ENCODE measurements at regions not wholly inside any gene's neighbourhood (a gene's known extent, or its start where the extent isn't known, plus 50 kb on each side); places are given as distances from the start of the nearest gene placed in this dataset.

GRCh38 chr17:77495575-77495974 lies 354.8 kb downstream of the SEC14L1 start:
- H3K36me3 ChIP-seq (replicated peaks in 1 of 2; ENCODE audit: control insufficient read depth in 1 of 2, insufficient read depth in 2 of 2, low read length in 2 of 2): peaks cover 50 to 77% of the 10 kb centered on the region in 2 experiments
- no TSS peak for BruUV-seq (replicated peaks)

More at GRCh38 chr17:77495575-77495974, 354.8 kb downstream of the SEC14L1 start:
- POLR2A ChIA-PET: interaction anchor here (0.7 to 1.4 kb wide), 2 partner anchors 36 to 66 kb away, joined by 3 read pairs; no protein-coding TSS in a partner anchor
- ATAC-seq (no peak), DNase-seq (ENCODE audit: low spot score) (no peak), FAIRE-seq (no peak)
- H4K20me1 ChIP-seq (ENCODE audit: insufficient read depth, low read length): peaks cover 16% of the 10 kb centered on the region; the same call in 1 of the 2 replicates
- H3K4me2 ChIP-seq (ENCODE audit: low read depth, low read length): no peak overlapping the region
- H2AFZ ChIP-seq (ENCODE audit: low read length): no peak overlapping the region
- in situ Hi-C loops (cut with HindIII; ENCODE audit: extremely low pct_ligation_motif_present, low pct_unique_long_range_greater_than_20kb): loop anchor here (5.0 kb wide), 2 partner anchors 68 to 163 kb away; no protein-coding TSS in a partner anchor
- no peaks in the 10 kb centered on the region for H3K9me3 ChIP-seq (ENCODE audit: low read length)
- WGBS (ENCODE audit: low lambda C conversion rate): 96% methylated on average over 11 of the region's 11 CpGs
- H3K4me3 ChIP-seq (replicated peaks in 1 of 3; ENCODE audit: insufficient read depth in 1 of 3, low read depth in 2 of 3, low read length in 3 of 3): no peak overlapping the region
- no peak overlapping the region for H3K27ac ChIP-seq (ENCODE audit: extremely low read length, insufficient read depth, low read length)
- H3K79me2 ChIP-seq (ENCODE audit: insufficient read depth, low read length): no peaks in the 10 kb centered on the region
- no peaks in the 10 kb centered on the region for H3K27me3 ChIP-seq (ENCODE audit: control insufficient read depth in 1 of 2, insufficient read depth in 2 of 2, low read length in 2 of 2)
- H3K4me1 ChIP-seq (ENCODE audit: insufficient read depth, low read length): peaks cover 6% of the 10 kb centered on the region
- CTCF ChIA-PET (ENCODE audit: low intra/inter-chr PET ratio, low total read pairs): interaction anchor here (1.2 to 2.9 kb wide), 5 partner anchors 24 to 164 kb away, joined by 4 to 46 read pairs (median 5); no protein-coding TSS in a partner anchor
- intact Hi-C loops (cut with micrococcal nuclease; ENCODE audit: unreplicated experiment): loop anchor here (1.0 kb wide), 2 partner anchors 65 to 165 kb away; no protein-coding TSS in a partner anchor
- TF ChIP-seq POLR2G (IDR thresholded peaks at IDR 0.05; ENCODE audit: low read depth, low read length) (no peak; the same call in 1 of the 2 replicates), SNAPC2 (CRISPR knock-in tag; IDR thresholded peaks at IDR 0.05) (no peak), ZNF788 (CRISPR knock-in tag; IDR thresholded peaks at IDR 0.05; ENCODE audit: borderline replicate concordance) (0 out of 2 replicates have a peak, but pooled peaks have one; percentile 20), ZFP91 (CRISPR knock-in tag; IDR thresholded peaks at IDR 0.05; ENCODE audit: borderline replicate concordance) (no peak), FOXK2 (IDR thresholded peaks at IDR 0.05) (no peak), ZNF513 (CRISPR knock-in tag; conservative IDR thresholded peaks at IDR 0.05) (no peak), MTF1 (CRISPR knock-in tag; IDR thresholded peaks at IDR 0.05) (no peak), AGO2 (optimal IDR thresholded peaks at IDR 0.05; ENCODE audit: low read depth, low read length) (peak; percentile 82), PHF21A (CRISPR knock-in tag; IDR thresholded peaks at IDR 0.05) (no peak), JUNB (CRISPR knock-in tag; IDR thresholded peaks at IDR 0.05; ENCODE audit: borderline replicate concordance) (no peak), ZEB1 (IDR thresholded peaks at IDR 0.05; ENCODE audit: insufficient replicate concordance, low read depth) (no peak), RBM22 (optimal IDR thresholded peaks at IDR 0.05; ENCODE audit: low read length) (peak; percentile 45)
- TF ChIP-seq, protein P1, sequence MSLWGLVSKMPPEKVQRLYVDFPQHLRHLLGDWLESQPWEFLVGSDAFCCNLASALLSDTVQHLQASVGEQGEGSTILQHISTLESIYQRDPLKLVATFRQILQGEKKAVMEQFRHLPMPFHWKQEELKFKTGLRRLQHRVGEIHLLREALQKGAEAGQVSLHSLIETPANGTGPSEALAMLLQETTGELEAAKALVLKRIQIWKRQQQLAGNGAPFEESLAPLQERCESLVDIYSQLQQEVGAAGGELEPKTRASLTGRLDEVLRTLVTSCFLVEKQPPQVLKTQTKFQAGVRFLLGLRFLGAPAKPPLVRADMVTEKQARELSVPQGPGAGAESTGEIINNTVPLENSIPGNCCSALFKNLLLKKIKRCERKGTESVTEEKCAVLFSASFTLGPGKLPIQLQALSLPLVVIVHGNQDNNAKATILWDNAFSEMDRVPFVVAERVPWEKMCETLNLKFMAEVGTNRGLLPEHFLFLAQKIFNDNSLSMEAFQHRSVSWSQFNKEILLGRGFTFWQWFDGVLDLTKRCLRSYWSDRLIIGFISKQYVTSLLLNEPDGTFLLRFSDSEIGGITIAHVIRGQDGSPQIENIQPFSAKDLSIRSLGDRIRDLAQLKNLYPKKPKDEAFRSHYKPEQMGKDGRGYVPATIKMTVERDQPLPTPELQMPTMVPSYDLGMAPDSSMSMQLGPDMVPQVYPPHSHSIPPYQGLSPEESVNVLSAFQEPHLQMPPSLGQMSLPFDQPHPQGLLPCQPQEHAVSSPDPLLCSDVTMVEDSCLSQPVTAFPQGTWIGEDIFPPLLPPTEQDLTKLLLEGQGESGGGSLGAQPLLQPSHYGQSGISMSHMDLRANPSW (CRISPR knock-in tag; IDR thresholded peaks at IDR 0.05; ENCODE audit: borderline replicate concordance): no peak
- H3K9ac ChIP-seq (ENCODE audit: insufficient read depth, low read depth, low read length): no peak overlapping the region

Data from HepG2 (cell line).